GM18858 (cell line): ENCODE measurements at regions not wholly inside any gene's neighbourhood (a gene's known extent, or its start where the extent isn't known, plus 50 kb on each side); places are given as distances from the start of the nearest gene placed in this dataset.
"Not testable (repeated sequence)": the region's sequence is repeated elsewhere in the genome, so short reads cannot be mapped to it uniquely, and the experiment has no call there.

Source experiments
- ATAC-seq: cut with Tn5 transposase; IDR thresholded peaks from one replicate; pipeline ENCODE4 v1.9.1; 2021; ENCODE audit not compliant: unreplicated experiment

DNA sequence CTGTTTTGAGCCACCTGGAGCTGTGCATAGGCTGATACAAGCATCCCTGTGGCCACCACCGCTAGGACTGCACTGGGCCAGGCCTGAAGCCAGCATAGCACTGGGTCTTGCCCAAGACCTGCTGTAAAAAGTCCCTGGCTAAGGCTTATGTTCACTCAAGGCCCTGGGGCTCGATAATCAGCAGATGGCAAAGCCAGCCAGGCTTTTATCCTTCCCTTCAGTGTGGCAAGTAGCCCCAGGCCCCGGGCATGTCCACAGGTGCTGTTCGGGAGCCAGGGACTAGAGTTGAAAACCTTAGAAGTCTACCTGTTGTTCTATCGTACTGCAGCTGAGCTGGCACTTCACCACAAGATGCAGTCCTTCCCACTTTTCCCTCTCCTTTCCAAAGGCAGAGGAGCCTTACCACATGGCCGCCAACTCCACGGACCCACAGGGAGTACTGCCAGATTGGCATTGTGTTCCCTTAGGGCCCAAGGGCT is 226.4 kb upstream of the ZNF217 start:
- no peak for ATAC-seq

GRCh38 chr20:53818457-53819177 is 225.0 kb upstream of the ZNF217 start:
- ATAC-seq: no peak

GRCh38 chr20:53817513-53817912 is 223.9 kb upstream of the ZNF217 start:
- not testable (repeated sequence) for ATAC-seq

DNA sequence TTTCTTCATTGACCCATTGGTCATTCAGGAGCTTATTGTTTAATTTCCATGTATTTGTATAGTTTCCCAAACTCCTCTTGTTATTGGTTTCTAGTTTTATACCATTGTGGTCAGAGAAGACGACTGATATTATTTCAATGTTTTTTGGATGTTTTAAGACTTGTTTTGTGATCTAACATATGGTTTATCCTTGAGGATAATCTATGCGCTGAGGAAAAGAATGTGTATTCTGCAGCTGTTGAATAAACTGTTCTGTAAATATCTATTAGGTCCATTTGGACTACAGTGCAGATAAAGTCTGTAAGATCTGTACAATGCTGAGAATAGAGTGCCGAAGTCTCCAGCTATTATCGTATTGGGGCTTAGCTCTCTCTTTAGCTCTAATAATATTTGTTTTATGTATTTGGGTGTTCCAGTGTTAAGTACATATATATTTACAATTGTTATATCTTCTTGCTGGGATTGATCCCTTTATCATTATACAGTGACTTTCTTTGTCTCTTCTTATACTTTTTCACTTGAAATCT is 223.3 kb upstream of the ZNF217 start:
- ATAC-seq: no peak

DNA sequence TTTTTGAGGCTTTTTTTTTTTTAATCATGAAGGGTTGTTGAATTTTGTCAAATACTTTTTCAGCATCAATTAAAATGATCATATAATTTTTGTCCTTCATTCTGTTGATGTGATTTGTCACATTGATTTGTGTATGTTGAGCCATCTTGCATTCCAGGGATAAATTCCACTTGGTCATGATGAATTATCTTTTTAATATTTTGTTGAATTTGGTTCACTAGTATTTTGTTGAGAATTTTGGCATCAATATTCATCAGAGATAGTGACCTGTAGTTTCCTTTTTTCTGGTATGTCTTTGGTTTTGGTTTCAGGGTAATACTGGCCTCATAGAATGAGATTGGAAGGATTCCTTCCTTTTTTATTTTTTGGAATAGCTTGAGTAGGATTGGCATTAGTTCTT is 221.9 kb upstream of the ZNF217 start:
- ATAC-seq: no peak

GRCh38 chr20:53814060-53814459 is 220.4 kb upstream of the ZNF217 start:
- ATAC-seq: no peak

GRCh38 chr20:53813636-53814035 is 220.0 kb upstream of the ZNF217 start:
- ATAC-seq: no peak

DNA sequence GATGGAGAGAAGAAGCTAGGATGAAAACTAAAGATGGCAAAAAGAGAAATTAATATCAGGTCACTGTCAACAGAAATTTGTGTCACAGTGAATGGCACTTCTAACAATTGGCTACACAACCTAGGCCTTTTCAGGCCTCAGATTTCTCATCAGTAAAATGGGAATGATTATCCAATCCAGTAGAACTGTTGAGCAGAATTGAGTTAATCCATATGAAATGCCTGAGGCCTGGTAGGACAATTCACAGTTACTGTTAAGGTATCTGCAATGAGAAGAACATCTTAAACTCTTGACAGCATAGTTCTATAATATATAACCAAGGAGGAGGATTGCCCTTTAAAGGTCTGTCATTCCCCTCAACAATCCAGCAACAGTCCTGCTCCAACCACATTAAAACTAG is 217.9 kb upstream of the ZNF217 start:
- no peak for ATAC-seq

DNA sequence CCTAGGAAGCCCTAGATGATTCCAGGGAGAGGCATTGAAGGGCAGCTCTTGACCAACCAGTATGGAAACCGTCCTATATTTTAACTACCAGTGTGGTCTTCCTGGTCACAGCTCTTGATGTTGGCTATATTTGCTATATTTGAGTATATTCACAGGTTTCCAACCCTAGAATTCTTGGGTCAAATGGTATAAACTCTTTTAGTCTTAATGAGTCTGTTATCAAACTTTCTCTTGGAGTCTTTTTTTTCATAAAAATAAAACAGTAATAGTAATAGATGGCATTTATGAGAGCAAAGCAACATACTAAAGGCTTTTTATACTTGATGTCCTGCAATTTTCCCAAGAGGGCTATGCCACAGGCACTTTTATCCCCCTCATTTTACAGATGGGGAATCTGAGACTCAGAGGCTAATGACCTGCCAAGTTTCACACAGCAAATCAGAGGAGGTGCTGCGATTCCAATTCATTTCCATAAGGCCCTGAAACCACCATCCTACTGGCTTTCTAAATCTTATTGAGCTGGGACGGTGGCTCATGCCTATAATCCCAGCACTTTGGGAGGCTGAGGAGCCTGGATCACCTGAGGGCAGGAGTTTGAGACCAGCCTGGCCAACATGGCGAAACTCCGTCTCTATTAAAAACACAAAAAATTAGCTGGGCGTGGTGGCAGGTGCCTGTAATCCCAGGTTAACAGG is 217.2 kb upstream of the ZNF217 start:
- no peak for ATAC-seq

DNA sequence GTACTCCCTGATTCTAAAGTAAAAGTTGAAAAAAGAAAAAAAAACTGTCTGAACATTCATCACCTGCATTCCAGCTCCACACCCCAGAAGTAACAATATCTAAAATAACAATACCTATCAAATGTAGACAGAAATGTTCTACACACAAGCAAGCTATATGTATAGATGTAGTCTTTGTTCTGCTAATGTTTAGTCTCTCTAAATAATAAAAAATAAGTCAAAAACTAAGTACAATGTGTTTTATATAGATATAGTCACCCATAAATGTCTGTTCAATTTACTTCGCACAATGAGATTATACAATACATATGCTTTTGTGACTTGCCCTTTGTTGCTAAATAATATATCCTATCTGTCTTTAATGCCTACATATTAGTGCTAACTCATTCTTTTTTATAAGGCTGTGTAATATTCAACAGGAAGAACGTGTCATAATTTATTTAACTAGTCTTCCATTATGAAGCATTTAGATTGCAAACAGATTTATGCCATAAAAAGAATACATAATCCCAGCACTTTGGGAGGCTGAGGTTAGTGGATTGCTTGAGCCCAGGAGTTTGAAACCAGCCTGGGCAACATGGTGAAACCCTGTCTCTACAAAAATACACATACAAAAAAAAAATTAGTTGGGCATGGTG is 216.2 kb upstream of the ZNF217 start:
- ATAC-seq: no peak

DNA sequence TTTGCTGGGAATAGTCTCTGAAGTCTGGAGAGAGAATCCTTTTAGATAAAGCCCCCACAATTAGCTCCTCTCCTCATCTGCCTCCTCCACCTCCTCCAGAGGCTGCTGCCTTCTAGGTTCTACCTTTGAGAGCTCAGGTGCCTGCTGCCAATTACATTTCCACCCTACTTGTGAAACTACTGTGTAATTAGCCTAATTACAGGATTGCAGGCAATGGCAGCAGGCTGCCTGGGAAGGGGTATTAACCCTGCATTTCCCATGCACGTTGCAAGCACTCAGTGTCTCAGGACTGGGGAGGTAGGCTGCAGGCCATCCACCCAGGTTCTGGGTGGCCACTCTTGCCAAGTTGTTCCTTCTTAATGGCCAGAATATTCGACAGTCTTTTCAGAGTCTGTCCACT is 215.6 kb upstream of the ZNF217 start:
- no peak for ATAC-seq

- no peak for ATAC-seq
These were observed 215.1 kb upstream of the ZNF217 start for GRCh38 chr20:53808733-53809132.

- not testable (repeated sequence) for ATAC-seq
These were observed 214.7 kb upstream of the ZNF217 start for GRCh38 chr20:53808302-53808701.

DNA sequence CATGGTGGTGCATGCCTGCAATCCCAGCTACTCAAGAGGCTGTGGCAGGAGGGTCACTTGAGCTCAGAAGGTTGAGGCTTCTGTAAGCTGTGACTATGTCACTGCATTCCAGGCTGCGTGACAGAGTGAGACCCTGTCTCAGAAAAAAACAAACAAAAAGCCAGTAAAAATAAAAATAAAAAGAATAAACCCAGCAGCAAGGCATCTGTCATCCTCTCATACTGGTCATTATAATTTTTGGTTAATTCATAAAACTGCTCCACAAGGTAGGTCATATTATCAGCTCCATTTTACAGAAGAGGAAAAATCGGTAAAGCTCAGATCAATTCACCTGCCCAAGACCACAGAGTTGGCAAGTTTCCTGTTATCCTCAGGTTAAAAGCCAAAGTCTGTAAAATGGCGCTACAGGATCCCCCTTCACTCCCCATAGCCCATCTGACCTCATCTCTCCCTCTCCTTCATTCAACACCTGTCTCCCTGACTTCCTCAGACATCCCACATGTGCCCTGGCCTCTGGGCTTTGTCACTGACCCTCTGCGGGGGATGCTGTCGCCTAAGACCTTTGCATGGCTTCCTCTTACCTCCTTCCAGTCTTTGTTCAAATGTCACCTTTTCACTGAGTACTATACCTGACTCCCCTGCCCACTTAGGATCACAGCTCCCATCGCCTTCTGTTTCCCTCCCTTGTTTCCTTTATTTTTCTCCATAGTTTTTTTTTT is 213.2 kb upstream of the ZNF217 start:
- no peak for ATAC-seq

DNA sequence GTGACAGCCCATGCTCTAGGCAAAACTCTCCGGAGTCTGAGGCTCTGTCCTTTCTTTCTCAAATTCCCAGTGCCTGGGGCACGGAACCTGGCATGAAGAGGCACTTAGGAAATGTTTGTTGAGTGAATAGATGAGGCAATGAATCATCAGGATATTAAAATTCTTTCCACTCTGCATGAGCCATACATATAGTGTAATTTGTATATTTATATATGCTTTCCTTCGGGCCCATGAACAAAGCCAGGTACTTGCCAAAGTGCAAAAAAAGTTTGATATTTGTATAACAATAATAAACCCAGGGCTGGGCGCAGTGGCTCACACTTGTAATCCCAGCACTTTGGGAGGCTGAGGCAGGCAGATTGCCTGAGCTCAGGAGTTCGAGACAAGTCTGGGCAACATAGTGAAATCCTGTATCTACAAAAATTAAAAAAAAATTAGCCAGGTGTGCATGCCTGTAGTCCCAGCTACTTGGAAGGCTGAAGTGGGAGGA is 212.3 kb upstream of the ZNF217 start:
- no peak for ATAC-seq

DNA sequence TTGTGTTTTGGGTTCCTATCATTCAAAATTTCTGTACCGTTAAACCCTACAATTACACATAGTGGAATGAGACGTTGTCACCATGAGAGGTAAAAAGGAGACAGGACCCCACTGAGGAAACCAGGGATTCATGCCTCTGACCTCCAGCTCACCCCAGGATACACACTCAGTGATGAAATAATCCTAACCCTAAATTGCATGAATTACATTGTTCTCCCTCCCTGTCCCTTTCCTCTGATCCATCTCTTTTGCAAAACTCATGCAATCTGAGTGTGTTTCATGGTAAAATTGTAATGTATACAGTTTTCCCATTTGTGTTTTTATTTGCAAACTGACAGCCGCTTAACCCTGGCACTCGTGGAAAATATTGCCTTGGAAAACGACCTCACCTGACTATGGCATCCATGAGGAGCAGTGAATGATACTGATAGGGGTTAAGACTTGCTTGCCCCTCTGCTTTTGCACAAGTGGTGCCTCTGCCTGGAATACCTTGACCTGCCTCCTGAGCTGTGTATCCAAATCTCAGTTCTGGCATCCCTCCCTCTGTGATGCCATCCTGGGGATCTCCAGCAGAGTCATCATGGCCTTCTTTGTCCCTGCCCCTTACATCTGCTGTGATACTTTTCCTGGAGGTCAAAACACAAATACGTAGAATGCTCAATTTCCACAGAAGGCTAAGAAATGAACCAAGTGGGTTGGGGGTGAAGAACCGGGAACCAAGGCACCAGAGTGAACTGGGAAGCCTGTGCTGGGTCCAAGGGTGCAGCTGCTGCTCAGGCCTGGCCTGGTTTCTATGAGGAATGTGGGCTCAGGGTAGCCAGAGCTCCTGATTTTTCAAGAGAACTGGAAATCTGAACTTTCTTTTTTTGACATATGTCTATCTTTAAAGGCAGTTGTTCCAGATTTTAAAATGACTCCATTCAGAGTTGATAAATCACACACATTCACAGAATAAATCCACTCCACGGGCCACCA is 211.6 kb upstream of the ZNF217 start:
- no peak for ATAC-seq

- not testable (repeated sequence) for ATAC-seq
These were observed 210.7 kb upstream of the ZNF217 start for GRCh38 chr20:53804308-53804707.

DNA sequence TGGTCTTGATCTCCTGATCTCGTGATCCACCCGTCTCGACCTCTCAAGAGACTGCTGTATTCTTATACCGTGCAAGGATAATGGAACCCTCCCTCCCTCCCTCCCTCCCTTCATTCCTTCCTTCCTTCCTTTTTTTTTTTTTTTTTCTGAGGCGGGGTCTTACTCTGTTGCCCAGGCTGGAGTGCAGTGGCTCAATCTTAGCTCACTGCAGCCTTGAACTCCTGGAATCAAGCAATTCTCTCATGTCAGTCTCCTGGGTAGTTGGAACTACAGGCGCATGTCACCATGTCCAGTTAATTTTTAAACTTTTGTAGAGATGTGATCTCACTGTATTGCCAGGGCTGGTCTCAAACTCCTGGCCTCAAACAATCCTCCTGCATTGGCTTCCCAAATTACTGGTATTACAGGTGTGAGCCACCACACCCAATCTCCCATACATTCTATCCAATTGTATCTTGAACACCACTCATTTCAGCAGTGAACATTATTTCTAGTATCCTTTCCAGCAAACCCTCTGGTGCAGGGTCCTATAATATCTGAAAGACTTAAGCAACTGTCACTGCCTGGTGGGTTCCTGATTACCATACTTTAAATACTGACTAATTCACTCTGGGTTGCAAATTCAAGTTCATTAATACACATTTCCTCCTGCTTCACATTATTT is 210.0 kb upstream of the ZNF217 start:
- ATAC-seq: no peak

DNA sequence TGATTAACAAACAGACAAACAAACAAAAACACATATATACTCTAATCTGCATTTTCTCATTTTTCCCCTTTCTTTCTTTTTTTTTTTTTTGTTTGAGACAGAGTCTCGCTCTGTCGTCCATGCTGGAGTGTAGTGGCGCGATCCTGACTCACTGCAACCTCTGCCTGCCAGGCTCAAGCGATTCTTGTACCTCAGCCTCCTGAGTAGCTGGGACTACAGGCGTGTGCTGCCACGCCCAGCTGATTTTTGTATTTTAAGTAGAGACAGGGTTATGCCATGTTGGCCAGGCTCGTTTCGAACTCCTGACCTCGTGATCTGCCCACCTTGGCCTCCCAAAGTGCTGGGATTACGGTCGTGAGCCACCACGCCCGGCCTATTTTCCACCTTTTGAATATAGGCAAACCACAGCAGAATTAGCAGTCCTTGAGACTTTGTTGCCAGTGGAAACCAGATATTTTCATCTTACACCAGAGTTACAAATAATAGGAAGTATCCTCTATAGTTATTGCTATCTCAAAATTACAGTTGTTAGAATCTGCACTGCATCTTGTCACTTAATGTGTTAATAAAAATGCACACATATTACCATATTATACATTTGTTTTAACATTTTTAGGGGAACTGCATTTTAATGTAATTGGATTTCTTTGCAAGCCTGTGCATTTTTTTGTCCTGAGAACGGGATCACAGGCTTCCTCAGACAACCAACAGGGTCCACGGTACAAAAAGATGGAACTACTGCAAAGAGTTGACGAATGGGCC is 208.2 kb upstream of the ZNF217 start:
- no peak for ATAC-seq
